GM19397 (cell line): ENCODE measurements at regions not wholly inside any gene's neighbourhood (a gene's known extent, or its start where the extent isn't known, plus 50 kb on each side); places are given as distances from the start of the nearest gene placed in this dataset.
"Not testable (repeated sequence)": the region's sequence is repeated elsewhere in the genome, so short reads cannot be mapped to it uniquely, and the experiment has no call there.

Experiments used
- ATAC-seq: cut with Tn5 transposase; IDR thresholded peaks from one replicate; pipeline ENCODE4 v1.9.1; 2021; ENCODE audit warnings: mild to moderate bottlenecking, moderate library complexity; ENCODE audit not compliant: unreplicated experiment

DNA sequence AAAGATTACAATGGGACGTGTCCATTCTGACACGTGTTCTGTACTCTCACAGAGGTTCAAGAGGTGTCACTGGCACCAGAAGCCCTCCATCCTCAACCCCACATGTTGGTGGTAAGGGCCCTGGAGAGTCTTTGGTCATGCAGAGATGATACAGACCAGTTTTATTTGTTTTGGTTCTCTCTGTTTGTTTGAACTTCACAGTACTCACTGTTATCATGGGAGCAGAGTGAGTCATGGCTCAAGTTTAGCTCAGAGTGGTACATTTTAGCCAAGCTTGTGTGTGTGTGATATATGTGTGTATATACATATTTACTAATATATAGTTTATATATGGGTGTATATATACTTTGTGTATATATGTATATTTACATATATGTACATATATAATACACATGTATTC, 935.6 kb downstream of the GRID1 start:
- ATAC-seq: no peak

DNA sequence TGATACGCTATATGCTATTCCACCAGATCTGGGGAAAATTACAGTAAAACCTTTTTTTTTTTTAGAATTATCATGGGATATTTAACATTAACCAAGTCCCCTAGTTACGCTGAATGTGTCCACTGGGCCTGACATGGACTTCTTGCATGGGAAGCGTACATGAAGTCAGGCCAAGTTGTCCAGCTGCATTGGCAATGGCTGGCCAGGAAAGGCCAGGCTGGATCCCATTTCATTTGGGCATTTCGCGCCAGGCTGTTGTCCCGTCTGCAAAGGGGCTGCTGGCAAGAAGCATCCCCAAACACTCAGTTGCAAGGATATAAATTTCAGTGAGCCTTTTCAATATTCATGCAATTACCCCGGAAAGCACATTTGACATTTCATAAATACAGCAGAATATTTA, 933.3 kb downstream of the GRID1 start:
- no peak for ATAC-seq

DNA sequence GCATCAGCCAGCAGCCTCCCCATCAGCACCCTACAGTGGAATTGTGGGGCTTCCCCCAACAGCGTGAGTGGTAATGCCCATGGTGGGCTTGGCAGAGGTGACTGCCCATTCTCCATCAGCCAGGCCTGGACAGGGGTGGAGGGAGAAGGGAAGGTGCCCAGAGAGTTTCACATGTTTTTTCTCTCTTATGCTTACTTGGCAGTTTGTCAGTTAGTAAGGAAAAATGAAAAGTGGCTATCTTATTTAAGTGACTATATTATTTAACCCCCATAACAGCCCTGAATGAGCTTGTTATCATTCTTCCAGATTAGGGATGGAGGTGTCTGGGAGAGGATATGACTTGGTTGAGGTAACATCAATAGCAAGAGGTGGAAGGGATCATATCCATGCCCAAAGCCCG, 921.7 kb downstream of the GRID1 start:
- ATAC-seq: no peak

DNA sequence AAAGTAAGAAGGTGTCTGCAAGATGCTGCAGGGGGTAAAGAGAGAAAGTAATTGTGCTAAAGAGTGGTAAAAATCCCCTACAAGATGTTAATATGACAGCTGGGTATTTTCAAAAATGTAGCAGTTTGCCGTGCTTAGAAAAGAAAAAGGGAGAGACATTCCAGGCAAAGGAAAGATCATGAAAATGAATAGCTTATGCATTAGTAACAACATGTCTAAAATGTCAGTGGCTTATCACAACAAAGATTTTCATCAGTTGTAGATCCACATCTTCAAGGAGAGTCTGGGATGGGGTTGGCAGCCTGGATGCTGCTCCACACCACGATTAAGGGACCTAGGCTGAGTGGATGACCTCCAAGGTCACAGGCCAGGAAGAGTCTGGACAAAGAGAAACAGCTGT, 920.9 kb downstream of the GRID1 start:
- no peak for ATAC-seq

DNA sequence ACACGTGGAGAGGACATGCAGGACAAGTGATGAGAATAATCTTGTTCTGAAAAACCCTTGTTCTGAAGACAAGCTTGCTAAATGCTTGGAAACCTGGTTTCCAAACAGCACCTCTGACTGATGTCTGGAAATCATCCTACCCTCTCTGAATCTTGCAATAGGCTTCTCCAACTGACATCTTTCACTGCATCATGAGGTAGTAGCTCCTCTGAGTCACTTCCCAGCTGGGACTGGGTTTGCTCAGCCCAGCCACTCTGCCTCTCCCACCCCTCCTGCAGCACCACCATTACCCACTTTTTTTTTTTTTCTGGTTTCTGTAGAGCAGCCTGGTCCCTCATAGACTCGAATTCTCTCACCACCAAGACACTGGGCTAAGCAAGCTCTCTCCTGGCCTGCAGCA, 919.8 kb downstream of the GRID1 start:
- ATAC-seq: no peak

DNA sequence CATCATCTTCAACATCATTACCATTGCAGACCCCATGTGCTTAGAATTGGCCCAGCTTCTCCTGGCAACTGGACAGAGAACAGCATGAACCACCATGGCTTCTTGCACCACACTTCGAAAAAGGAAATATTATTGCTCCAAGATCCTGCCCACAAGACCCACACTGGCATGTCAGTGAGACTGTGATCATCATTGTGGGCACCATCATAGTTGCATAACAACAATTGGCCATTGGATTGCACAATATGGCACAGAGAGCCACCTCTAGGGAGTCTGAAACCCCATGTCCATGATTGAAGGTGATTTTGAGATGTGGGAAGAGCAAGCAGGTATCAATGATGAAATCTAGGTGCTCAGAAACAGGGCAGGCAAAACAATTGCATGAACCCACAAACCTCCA, 918.9 kb downstream of the GRID1 start:
- ATAC-seq: no peak

DNA sequence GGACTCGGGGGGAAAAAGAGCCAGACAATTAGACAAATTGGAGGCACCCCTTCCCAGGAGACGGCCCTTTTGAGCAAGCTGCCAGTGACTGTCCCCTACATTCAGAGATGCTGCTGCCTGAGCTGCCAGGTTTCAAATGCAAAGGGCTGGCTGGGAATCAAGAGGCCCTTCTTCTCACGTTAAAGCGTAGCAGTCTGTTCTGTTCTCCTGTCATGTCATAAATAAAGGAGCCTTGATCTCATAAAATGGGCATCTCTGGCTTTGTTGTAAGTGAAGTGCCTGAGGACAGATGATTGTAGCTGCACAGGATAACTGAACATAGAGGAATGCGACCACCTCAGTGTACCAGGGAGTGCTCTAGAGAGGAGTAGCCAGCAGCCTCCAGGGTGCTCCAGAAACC, 917.9 kb downstream of the GRID1 start:
- ATAC-seq: no peak

DNA sequence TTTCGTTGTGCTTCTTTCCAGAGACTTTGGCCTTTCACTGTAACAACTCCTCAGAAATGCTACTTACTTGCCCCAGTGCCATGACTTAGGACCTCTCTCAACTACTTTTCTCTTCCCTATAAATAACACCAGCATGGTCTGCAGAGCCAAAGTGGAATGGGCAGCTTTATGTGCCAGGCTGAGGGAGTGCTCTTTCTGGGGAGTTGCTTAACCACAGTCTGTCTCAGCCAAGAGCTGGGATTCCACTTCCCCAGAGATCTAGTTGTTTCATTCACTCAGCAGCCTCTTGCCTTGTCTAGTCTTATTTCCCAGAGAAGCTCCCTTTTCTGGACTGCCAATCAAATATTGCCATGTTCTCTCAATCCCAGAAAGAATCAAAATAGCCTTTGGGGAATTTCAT, 912.2 kb downstream of the GRID1 start:
- ATAC-seq: no peak

DNA sequence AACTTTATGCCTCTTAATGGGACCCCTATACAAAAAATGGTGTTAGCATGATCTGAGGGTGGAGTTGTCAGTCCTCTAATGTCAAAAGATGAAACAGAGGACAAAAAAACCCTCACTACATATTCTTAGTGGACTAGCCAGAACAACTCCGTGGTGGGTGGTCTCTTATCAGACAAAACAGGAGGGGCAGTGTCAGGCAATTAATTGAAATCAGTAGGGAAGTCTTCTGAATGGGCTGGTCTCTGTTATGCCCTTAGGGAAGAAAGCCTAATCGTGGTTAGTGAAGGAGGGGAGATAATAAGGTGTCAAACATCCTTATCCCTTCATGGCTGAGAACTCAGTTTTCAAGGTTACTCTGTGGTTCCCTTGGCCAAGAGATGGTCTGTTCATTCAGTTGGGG, 909.4 kb downstream of the GRID1 start:
- no peak for ATAC-seq

DNA sequence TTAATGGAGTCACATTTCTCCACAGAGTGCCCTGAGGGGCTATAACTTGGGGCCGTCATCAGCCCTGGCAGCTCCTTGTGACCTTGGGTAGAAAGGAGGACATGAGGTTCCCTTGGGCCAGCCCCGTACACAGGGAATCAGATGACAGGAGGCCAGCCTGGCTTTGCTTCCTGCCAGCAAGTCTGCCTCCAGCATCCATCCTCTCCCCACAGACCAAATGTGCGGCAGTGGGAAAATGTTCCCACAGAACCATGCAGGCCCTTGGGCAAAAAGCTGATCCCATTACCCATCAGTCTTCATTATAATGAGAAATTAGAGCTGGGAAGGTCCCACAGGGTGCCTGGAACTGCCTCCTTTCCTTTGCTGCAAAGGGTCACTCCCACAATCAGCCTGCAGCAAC, 908.3 kb downstream of the GRID1 start:
- ATAC-seq: no peak

DNA sequence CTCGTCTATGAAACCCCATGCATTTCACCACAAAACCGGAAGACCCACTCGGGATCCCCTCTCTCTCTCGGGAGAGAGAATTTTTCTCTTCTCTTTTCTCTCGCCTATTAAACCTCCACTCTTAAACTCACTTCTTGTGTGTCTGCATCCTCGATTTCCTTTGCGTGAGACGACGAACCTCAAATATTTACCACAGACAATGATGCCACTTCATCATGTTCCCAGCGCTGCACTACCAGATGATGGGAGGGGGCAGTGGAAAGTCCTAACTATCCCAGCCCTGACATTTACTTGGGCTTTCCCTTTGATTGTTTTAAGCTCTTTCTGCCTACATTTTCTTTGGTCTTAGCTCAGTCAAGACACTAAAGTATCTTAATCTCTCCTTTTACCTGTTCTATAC, 906.7 kb downstream of the GRID1 start:
- ATAC-seq: no peak

DNA sequence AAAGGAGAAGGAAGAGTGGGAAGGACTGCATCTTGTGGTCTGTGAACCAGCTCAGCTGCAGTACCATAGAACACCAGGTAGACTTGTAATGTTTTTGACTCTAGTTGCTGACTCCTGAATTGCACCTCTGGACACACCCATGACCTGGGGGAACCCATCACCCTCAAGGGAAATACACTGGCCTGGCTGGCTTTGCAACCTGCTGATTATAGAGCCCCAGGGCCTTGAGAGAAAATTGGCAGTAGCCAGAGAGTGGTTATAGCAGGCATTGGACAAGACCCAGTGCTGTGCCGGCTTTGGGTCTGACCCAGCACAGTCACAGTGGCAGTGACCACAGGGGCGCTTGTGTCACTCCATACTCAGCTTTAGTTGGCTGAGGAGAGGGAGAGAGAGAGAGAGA, 902.3 kb downstream of the GRID1 start:
- ATAC-seq: no peak

DNA sequence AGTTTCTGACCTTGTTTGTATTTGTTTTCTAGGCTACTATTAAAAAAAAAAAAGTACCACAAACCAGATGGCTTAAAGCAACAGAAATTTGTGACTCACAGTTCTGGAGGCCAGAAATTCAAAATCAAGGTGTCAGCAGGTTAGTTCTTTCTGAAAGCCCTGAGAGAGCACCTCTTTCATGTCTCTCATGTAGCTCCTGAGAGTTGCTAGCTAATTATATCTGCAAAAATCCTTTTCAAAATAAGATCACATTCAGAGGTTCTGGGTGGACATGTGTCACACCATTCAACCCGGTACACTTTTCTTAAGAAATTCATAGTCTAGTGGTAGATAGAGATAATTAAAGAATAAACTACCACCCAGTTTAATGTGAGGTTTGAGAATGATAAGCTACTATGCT, 888.6 kb downstream of the GRID1 start:
- ATAC-seq: no peak

DNA sequence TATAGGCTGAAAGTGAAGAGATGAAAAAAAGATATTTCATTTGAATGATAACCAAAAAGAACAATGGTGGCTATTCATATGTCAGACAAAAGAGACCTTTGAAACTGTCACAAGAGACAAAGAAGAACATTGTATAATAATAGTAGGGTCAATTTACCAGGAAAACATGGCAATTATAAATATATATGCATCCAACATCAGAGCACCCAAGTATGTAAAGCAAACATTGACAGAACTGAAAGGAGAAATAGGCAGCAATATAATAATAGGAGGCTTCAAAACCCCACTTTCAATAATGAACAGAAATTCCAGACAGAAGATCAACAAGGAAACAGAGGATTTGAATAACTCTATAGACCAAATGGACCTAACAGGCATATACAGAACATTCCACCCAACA, 876.2 kb downstream of the GRID1 start:
- no peak for ATAC-seq

DNA sequence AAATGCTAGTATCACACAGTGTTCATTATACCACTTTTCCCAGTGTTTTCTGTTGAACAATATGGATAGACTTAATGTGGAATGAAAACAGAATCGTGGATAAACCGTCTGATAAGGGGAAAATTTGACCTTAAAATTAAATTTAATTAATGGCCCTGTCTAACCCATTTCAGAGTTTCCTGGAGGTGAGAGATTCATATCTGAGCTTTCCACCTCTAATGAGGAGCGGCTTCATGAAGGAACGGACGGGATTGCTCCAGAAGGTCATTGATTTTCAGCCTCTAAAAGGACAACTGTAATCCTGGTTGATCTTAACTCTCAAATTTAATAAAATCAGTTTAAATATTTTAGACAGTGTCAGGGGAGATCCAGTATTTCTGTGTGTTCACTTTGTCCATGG, 874.9 kb downstream of the GRID1 start:
- no peak for ATAC-seq

DNA sequence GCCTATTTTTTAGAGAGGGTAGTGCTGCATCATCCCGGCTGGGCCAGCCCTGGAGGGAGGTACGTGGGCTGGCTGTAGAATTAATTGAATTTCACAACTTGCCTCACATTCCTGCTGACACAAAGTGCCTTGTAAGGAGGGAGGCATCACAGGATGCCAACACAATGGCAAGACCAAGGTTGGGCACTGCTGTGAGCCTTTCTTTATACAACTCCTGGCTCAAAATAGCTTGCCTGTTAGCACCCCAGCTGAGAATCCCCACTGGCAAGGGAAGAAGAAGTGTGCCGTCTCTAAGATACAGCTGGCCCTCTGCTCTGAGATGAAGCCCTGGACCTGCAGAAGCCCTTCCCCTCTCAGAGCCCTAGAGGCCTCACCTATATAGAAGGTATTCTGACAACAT, 873.9 kb downstream of the GRID1 start:
- no peak for ATAC-seq

DNA sequence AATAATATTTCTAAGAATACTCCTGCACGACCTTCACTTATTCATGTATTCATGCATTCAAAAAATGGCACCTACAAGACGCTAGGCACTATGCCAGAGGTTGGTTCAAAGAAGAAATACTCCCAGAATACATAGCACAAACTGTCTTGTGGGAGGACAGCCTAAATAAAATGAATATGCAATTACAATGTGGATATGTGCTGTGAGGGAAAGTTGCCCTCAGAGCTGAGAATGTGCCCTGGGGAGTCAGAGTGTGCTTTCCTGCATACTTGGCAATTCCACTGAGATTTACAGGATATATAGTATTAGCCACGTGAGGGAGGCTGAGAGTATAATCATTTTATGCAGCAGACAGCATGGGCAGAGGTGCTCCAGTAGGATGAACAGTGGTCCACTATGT, 872.9 kb downstream of the GRID1 start:
- ATAC-seq: no peak

DNA sequence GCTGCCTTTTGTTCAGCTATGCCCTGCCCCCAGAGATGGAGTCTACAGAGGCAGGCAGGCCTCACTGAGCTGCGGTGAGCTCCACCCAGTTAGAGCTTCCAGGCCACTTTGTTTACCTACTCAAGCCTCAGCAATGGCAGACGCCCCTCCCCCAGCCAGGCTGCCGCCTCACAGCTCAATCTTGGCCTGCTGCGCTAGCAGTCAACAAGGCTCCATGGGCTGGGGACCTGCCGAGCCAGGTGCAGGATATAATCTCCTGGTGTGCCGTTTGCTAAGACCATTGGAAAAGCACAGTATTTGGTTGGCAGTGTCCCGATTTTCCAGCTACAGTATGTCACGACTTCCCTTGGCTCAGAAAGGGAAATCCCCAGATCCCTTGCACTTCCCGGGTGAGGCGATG, 862.0 kb downstream of the GRID1 start:
- not testable (repeated sequence) for ATAC-seq

DNA sequence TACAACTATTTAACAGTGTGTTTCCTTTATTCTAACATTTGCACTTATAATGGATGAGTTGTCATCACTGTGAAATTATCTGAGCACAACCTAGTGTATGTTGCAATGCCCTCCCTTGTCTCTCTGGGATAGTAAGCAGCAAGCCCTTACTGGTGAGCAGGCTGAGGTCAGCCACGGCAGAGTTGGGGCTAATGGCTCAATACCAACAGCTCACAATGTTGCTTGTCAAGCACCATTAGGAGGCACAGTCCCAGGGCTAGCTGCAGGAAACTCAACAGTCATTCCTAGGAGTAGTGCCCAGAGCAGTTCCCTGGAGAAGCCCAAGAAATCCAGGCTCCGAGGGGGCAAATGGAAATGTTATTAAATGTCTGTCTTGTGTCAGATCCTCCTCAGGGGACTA, 858.4 kb downstream of the GRID1 start:
- ATAC-seq: no peak

DNA sequence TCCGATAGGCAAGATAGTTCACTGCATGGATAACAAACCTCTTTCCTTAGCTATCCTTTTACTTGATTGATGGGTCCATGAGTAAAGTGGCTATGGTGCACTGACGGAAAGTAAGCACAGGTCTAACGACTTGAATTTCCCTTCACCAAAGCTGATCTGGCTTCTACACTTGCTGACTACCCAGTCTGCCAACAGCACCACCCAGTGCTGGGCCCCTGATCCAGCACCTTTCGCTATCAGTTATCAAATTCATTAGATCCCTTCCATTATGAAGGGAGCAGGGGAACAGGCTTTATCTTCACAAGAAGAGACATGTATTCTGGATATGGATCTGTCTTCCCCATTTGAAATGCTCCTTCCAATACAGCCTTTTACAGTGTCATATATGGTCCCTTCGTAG, 855.9 kb downstream of the GRID1 start:
- no peak for ATAC-seq

DNA sequence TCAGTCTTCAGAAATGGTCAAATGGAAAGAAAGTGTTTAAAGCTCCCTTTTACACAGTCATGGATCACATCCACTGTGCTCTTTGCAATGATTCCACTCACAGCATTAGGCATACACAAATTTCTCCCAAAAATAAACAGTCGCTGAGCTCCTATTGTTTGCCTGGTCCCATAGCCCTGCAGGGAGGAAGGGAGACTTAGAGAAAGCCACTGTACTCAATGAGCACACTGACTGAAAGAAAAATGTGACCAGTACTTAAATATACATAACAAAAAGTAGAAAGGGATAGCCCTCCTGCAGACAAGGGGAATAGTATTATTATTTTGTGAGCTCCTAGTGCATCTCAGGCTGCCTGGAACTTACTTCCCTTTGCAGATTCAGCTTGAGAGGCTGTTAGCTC, 853.2 kb downstream of the GRID1 start:
- no peak for ATAC-seq

DNA sequence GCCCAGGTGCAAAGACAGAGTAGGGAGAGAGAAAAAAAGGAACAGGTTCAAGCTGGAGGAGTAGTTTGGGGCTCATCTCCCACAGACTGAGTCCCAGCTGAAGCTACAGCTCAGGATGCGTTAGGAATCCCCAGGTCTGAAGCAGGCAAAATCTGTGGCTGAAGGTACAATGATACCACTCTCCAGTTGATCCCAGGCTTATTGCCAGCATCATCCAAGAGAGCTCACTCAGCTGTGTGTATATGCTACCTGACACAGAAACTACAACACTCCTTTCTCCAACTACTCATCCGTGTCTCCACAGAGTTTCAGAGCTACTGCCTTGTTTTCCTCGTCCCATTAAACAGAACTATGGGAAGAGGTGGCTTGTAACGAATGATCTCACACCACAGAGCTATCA, 851.3 kb downstream of the GRID1 start:
- no peak for ATAC-seq

DNA sequence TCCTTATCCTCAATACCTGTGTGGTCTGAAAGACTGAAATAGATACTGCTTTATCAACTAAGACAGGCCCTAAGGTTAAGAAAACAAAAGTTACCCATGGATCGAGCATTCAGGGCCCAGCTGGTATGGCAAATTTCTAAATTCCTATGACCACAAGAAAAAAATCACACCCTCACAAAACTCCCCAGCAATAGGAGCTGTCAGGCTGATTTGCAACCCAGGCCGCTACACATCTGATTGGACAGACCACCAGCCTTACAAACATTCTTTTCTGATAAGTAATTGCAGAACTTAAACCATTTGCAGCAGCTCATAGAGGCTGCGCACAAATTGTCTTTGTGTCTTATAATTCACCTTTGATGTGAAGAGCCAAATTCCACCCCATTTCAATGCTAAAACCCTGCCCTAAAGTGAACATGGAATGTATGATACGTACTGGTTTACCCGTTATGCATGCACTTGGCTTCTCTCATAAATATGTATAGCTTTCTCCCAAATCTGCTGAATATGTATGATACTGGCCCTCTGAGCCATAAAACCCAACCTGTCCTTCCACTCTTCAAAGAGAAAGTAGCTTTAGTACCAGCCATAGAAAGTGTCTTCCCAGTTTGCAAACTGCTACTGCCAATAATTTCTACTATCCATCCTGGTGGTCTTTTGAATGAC, 842.5 kb downstream of the GRID1 start:
- ATAC-seq: no peak
